Body of pancreas (tissue), 4 donors: ENCODE measurements at regions not wholly inside any gene's neighbourhood (a gene's known extent, or its start where the extent isn't known, plus 50 kb on each side); places are given as distances from the start of the nearest gene placed in this dataset.

Experiments used
- ATAC-seq: fragments of 150-250 bp; one replicate; pipeline ENCODE4 v1.9.1; 2016
- DNase-seq, 4 donors: peaks; one replicate each; pipeline ENCODE4 v3.0.0-alpha.2; 2019
- H3K27ac ChIP-seq, 4 donors: fragments of 200-600 bp; sonication (generic); 1 replicate in 3 of 4; 2 replicates in 1 of 4; pipeline versions ENCODE4 v1.5.1 to v1.6.1; 2016 to 2019; ENCODE audit warnings: mild to moderate bottlenecking in 1 of 4, mixed read lengths in 1 of 4, moderate library complexity in 1 of 4
- H3K27me3 ChIP-seq, 2 donors: fragments of 200-600 bp; sonication (generic); one replicate each; pipeline ENCODE4 v1.6.0; 2016; ENCODE audit warnings: mild to moderate bottlenecking in 1 of 2
- H3K36me3 ChIP-seq, 2 donors: fragments of 200-600 bp; sonication (generic); replicated peaks in 1 of 2; 2 replicates each; pipeline ENCODE4 v1.5.1; 2016; ENCODE audit warnings: low read depth in 2 of 2; ENCODE audit not compliant: insufficient read depth in 1 of 2
- H3K4me1 ChIP-seq: fragments of 200-600 bp; sonication (generic); one replicate; pipeline ENCODE4 v1.6.0; 2016
- H3K4me3 ChIP-seq, 2 donors: fragments of 200-600 bp; sonication (generic); 1 replicate in 1 of 2; 2 replicates in 1 of 2; pipeline ENCODE4 v1.5.1; 2016 to 2019
- H3K9me3 ChIP-seq, 3 donors: fragments of 200-600 bp; sonication (generic); 1 replicate in 2 of 3; 2 replicates in 1 of 3; pipeline ENCODE4 v1.5.1; 2016
- POLR2A ChIP-seq, 3 donors: fragments of 450-650 bp; IDR thresholded peaks; one replicate each; pipeline ENCODE4 v1.6.1; 2016; ENCODE audit warnings: antibody characterized with exemption in 3 of 3, mild to moderate bottlenecking in 2 of 3
- WGBS, 2 donors: methylation state at CpG; one replicate each; pipeline ENCODE4 v1.1.5; 2017; 5-methylcytosine and 5-hydroxymethylcytosine counted together
- intact Hi-C: fragments of 100-400 bp; cut with DNase I; formaldehyde crosslinking; loops from one replicate; pipeline ENCODE4 v1.15.1; 2023
- TF ChIP-seq, protein P1 (sequence below), 7 experiments: fragments of 450-650 bp in 4 of 7; fragments of 200-600 bp in 3 of 7; sonication (generic) in 3 of 7; IDR thresholded peaks; one replicate each; pipeline ENCODE4 v1.5.1; 2016 to 2019; ENCODE audit warnings: antibody characterized with exemption in 7 of 7

- Histone ChIP-seq H3K9me3 (no peaks in the 10 kb centered on the region), H3K27ac (no peak overlapping the region)
- intact Hi-C loops, result no loop called here
Observed at GRCh38 chr11:121755191-121755590, 302.4 kb upstream of the SORL1-AS1 start.

GRCh38 chr11:121754598-121754997 is 301.8 kb upstream of the SORL1-AS1 start:
- no peak overlapping the region for H3K27ac ChIP-seq
- intact Hi-C loops, result no loop called here
- H3K4me3 ChIP-seq, result no peak overlapping the region
- no peaks in the 10 kb centered on the region for H3K9me3 ChIP-seq
- no peaks in the 10 kb centered on the region for H3K36me3 ChIP-seq
- ATAC-seq (no peak), DNase-seq (no peak)
- 17 to 30% methylated on average over 2 of the region's 2 CpGs for WGBS, 2 donors
- TF ChIP-seq, protein P1, sequence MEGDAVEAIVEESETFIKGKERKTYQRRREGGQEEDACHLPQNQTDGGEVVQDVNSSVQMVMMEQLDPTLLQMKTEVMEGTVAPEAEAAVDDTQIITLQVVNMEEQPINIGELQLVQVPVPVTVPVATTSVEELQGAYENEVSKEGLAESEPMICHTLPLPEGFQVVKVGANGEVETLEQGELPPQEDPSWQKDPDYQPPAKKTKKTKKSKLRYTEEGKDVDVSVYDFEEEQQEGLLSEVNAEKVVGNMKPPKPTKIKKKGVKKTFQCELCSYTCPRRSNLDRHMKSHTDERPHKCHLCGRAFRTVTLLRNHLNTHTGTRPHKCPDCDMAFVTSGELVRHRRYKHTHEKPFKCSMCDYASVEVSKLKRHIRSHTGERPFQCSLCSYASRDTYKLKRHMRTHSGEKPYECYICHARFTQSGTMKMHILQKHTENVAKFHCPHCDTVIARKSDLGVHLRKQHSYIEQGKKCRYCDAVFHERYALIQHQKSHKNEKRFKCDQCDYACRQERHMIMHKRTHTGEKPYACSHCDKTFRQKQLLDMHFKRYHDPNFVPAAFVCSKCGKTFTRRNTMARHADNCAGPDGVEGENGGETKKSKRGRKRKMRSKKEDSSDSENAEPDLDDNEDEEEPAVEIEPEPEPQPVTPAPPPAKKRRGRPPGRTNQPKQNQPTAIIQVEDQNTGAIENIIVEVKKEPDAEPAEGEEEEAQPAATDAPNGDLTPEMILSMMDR (IDR thresholded peaks at IDR 0.05), result no peak
- no peak for TF ChIP-seq POLR2A (IDR thresholded peaks at IDR 0.05)
- H3K4me1 ChIP-seq, result peaks cover 6% of the 10 kb centered on the region
- H3K27me3 ChIP-seq, result no peaks in the 10 kb centered on the region

More at GRCh38 chr11:121755191-121755590, 302.4 kb upstream of the SORL1-AS1 start:
- Histone ChIP-seq H3K27me3 (no peaks in the 10 kb centered on the region), H3K4me3 (no peak overlapping the region), H3K4me1 (peaks cover 6% of the 10 kb centered on the region), H3K36me3 (no peaks in the 10 kb centered on the region)
- WGBS, 2 donors, result 65 to 70% methylated on average over 2 of the region's 2 CpGs
- no peak for DNase-seq
- TF ChIP-seq, protein P1 (IDR thresholded peaks at IDR 0.05), result no peak
- no peak for TF ChIP-seq POLR2A (IDR thresholded peaks at IDR 0.05)
- ATAC-seq, result no peak

GRCh38 chr11:121749691-121750090 is 296.9 kb upstream of the SORL1-AS1 start:
- WGBS, 2 donors, result 56 to 70% methylated on average over 3 of the region's 3 CpGs
- intact Hi-C loops, result no loop called here

DNA sequence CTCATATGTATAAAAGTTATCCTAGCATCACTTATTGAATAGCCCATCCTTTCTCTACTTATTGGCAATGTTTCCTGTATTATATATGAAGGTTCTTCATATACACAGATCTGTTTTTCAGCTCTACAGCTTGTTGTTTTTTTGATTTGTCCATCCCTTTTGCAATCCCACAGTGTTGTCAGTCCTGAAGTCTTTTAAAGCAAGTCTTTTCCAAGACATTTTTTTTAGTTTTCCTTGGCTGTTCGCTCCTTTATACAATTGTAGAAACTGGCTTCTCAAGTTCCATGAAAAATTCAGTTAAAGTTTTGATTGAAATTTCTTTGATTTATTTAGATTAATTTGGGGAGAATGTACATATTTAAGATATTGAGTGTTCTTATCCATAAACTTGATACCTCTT is 295.3 kb upstream of the SORL1-AS1 start:
- Histone ChIP-seq H3K36me3 (no peaks in the 10 kb centered on the region), H3K9me3 (no peaks in the 10 kb centered on the region), H3K27me3 (no peaks in the 10 kb centered on the region), H3K4me3 (no peak overlapping the region), H3K27ac (no peak overlapping the region), H3K4me1 (no peaks in the 10 kb centered on the region)
- DNase-seq, result no peak
- intact Hi-C loops, result no loop called here
- 77 to 82% methylated on average over 1 of the region's 1 CpG for WGBS, 2 donors
- TF ChIP-seq, protein P1 (IDR thresholded peaks at IDR 0.05), result no peak
- TF ChIP-seq POLR2A (IDR thresholded peaks at IDR 0.05), result no peak
- ATAC-seq, result no peak

More at GRCh38 chr11:121749691-121750090, 296.9 kb upstream of the SORL1-AS1 start:
- Histone ChIP-seq H3K9me3 (no peaks in the 10 kb centered on the region), H3K36me3 (no peaks in the 10 kb centered on the region), H3K4me3 (no peak overlapping the region), H3K27ac (no peak overlapping the region), H3K4me1 (peaks cover 2% of the 10 kb centered on the region), H3K27me3 (no peaks in the 10 kb centered on the region)
- no peak for DNase-seq
- no peak for TF ChIP-seq POLR2A (IDR thresholded peaks at IDR 0.05)
- TF ChIP-seq, protein P1 (IDR thresholded peaks at IDR 0.05), result no peak
- no peak for ATAC-seq

DNA sequence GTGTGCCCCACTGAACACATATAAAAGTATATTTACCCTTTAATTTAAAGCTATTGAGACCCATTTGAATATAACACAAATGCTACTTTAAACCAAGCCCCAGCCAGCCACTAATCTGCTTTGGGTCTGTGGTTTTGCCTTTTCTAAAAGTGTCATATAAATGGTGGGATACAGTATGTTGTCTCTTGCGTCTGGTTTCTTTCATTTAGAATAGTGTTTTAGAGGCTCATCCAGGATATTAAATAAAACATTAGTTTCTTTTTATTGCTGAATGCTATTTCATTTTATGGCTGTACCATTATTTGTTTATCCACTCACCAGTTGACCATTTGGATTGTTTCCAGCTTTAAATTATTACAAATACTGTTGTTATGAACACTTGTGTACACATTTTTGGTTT is 290.5 kb upstream of the SORL1-AS1 start:
- DNase-seq, result no peak
- intact Hi-C loops, result no loop called here
- Histone ChIP-seq H3K36me3 (no peaks in the 10 kb centered on the region), H3K4me3 (no peak overlapping the region), H3K9me3 (no peaks in the 10 kb centered on the region), H3K4me1 (no peaks in the 10 kb centered on the region), H3K27ac (no peak overlapping the region), H3K27me3 (no peaks in the 10 kb centered on the region)
- ATAC-seq, result no peak
- 82 to 95% methylated on average over 1 of the region's 1 CpG for WGBS, 2 donors
- TF ChIP-seq POLR2A (IDR thresholded peaks at IDR 0.05), result no peak
